ENCODE measurements at regions not wholly inside any gene's neighbourhood (a gene's known extent, or its start where the extent isn't known, plus 50 kb on each side); places are given as distances from the start of the nearest gene placed in this dataset.

- H3K27me3 Mint-ChIP-seq, result no peaks in the 10 kb centered on the region
- H3K27ac Mint-ChIP-seq, result no peak overlapping the region
- peaks cover 5% of the 10 kb centered on the region for H3K9me3 Mint-ChIP-seq
- no peak for DNase-seq
- no peak overlapping the region for H3K4me3 Mint-ChIP-seq
- H3K4me1 Mint-ChIP-seq, result peaks cover 10% of the 10 kb centered on the region
- peaks cover 3% of the 10 kb centered on the region for H3K36me3 Mint-ChIP-seq
Observed at GRCh38 chr3:72187131-72187530, 402.2 kb upstream of the PROK2 start.

- peaks cover 5% of the 10 kb centered on the region for H3K27me3 Mint-ChIP-seq
- H3K4me1 Mint-ChIP-seq, result peaks cover 10% of the 10 kb centered on the region
- no peak for DNase-seq
- H3K4me3 Mint-ChIP-seq, result no peak overlapping the region
- H3K27ac Mint-ChIP-seq, result peak overlapping the region; percentile 26
- peaks cover 1% of the 10 kb centered on the region for H3K9me3 Mint-ChIP-seq
- H3K36me3 Mint-ChIP-seq, result no peaks in the 10 kb centered on the region
Observed at GRCh38 chr3:72186400-72186855, 401.5 kb upstream of the PROK2 start.

- no peak overlapping the region for H3K4me3 Mint-ChIP-seq
- DNase-seq, result peak; percentile 53
- H3K9me3 Mint-ChIP-seq, result no peaks in the 10 kb centered on the region
- H3K36me3 Mint-ChIP-seq, result no peaks in the 10 kb centered on the region
- peaks cover 5% of the 10 kb centered on the region for H3K27me3 Mint-ChIP-seq
- peaks cover 10% of the 10 kb centered on the region for H3K4me1 Mint-ChIP-seq
- H3K27ac Mint-ChIP-seq, result no peak overlapping the region
Observed at GRCh38 chr3:72185549-72186399, 400.8 kb upstream of the PROK2 start.

- Mint-ChIP-seq H3K9me3 (no peaks in the 10 kb centered on the region), H3K4me3 (no peak overlapping the region), H3K27ac (no peak overlapping the region), H3K36me3 (no peaks in the 10 kb centered on the region), H3K4me1 (peaks cover 10% of the 10 kb centered on the region), H3K27me3 (peaks cover 16% of the 10 kb centered on the region)
- no peak for DNase-seq
Observed at GRCh38 chr3:72183489-72183888, 398.5 kb upstream of the PROK2 start.

GRCh38 chr3:72182206-72182605, 397.3 kb upstream of the PROK2 start:
- Mint-ChIP-seq H3K4me3 (no peak overlapping the region), H3K36me3 (no peaks in the 10 kb centered on the region), H3K9me3 (no peaks in the 10 kb centered on the region), H3K27ac (no peak overlapping the region), H3K27me3 (peaks cover 21% of the 10 kb centered on the region), H3K4me1 (peaks cover 17% of the 10 kb centered on the region)
- DNase-seq, result no peak

- DNase-seq, result no peak
- H3K36me3 Mint-ChIP-seq, result no peaks in the 10 kb centered on the region
- H3K4me1 Mint-ChIP-seq, result peaks cover 17% of the 10 kb centered on the region
- no peak overlapping the region for H3K4me3 Mint-ChIP-seq
- peaks cover 31% of the 10 kb centered on the region for H3K27me3 Mint-ChIP-seq
- no peak overlapping the region for H3K27ac Mint-ChIP-seq
- no peaks in the 10 kb centered on the region for H3K9me3 Mint-ChIP-seq
Observed at GRCh38 chr3:72181251-72181650, 396.3 kb upstream of the PROK2 start.

- Mint-ChIP-seq H3K27me3 (peaks cover 39% of the 10 kb centered on the region), H3K36me3 (no peaks in the 10 kb centered on the region), H3K9me3 (no peaks in the 10 kb centered on the region), H3K27ac (no peak overlapping the region), H3K4me3 (no peak overlapping the region), H3K4me1 (peaks cover 14% of the 10 kb centered on the region)
- no peak for DNase-seq
Observed at GRCh38 chr3:72180405-72180804, 395.5 kb upstream of the PROK2 start.

- peaks cover 50% of the 10 kb centered on the region for H3K27me3 Mint-ChIP-seq
- no peak overlapping the region for H3K27ac Mint-ChIP-seq
- peaks cover 14% of the 10 kb centered on the region for H3K4me1 Mint-ChIP-seq
- no peak overlapping the region for H3K4me3 Mint-ChIP-seq
- no peaks in the 10 kb centered on the region for H3K36me3 Mint-ChIP-seq
- no peak for DNase-seq
- no peaks in the 10 kb centered on the region for H3K9me3 Mint-ChIP-seq
Observed at GRCh38 chr3:72179107-72179464, 394.1 kb upstream of the PROK2 start.

GRCh38 chr3:72178463-72179106, 393.6 kb upstream of the PROK2 start:
- no peaks in the 10 kb centered on the region for H3K36me3 Mint-ChIP-seq
- peaks cover 14% of the 10 kb centered on the region for H3K4me1 Mint-ChIP-seq
- no peak overlapping the region for H3K4me3 Mint-ChIP-seq
- no peak for DNase-seq
- no peak overlapping the region for H3K27ac Mint-ChIP-seq
- H3K9me3 Mint-ChIP-seq, result no peaks in the 10 kb centered on the region
- peaks cover 54% of the 10 kb centered on the region for H3K27me3 Mint-ChIP-seq

- DNase-seq, result peak; percentile 27
- H3K4me1 Mint-ChIP-seq, result peaks cover 14% of the 10 kb centered on the region
- peaks cover 62% of the 10 kb centered on the region for H3K27me3 Mint-ChIP-seq
- H3K27ac Mint-ChIP-seq, result no peak overlapping the region
- no peaks in the 10 kb centered on the region for H3K9me3 Mint-ChIP-seq
- H3K36me3 Mint-ChIP-seq, result no peaks in the 10 kb centered on the region
- peak overlapping the region; percentile 19 for H3K4me3 Mint-ChIP-seq
Observed at GRCh38 chr3:72177075-72178050, 392.4 kb upstream of the PROK2 start.

GRCh38 chr3:72176537-72177041, 391.6 kb upstream of the PROK2 start:
- Mint-ChIP-seq H3K4me1 (peaks cover 14% of the 10 kb centered on the region), H3K4me3 (peak overlapping the region; percentile 19), H3K9me3 (no peaks in the 10 kb centered on the region), H3K27ac (no peak overlapping the region), H3K36me3 (no peaks in the 10 kb centered on the region), H3K27me3 (peaks cover 58% of the 10 kb centered on the region)
- no peak for DNase-seq

- peaks cover 57% of the 10 kb centered on the region for H3K27me3 Mint-ChIP-seq
- no peaks in the 10 kb centered on the region for H3K9me3 Mint-ChIP-seq
- no peaks in the 10 kb centered on the region for H3K36me3 Mint-ChIP-seq
- H3K4me3 Mint-ChIP-seq, result no peak overlapping the region
- no peak for DNase-seq
- H3K27ac Mint-ChIP-seq, result no peak overlapping the region
- H3K4me1 Mint-ChIP-seq, result peaks cover 14% of the 10 kb centered on the region
Observed at GRCh38 chr3:72175296-72175858, 390.4 kb upstream of the PROK2 start.

GRCh38 chr3:72174890-72175289, 389.9 kb upstream of the PROK2 start:
- no peak overlapping the region for H3K27ac Mint-ChIP-seq
- H3K4me3 Mint-ChIP-seq, result no peak overlapping the region
- no peaks in the 10 kb centered on the region for H3K9me3 Mint-ChIP-seq
- peaks cover 14% of the 10 kb centered on the region for H3K4me1 Mint-ChIP-seq
- no peak for DNase-seq
- H3K36me3 Mint-ChIP-seq, result no peaks in the 10 kb centered on the region
- peaks cover 57% of the 10 kb centered on the region for H3K27me3 Mint-ChIP-seq

GRCh38 chr3:72174040-72174439, 389.1 kb upstream of the PROK2 start:
- H3K36me3 Mint-ChIP-seq, result no peaks in the 10 kb centered on the region
- H3K27ac Mint-ChIP-seq, result no peak overlapping the region
- H3K4me1 Mint-ChIP-seq, result peaks cover 14% of the 10 kb centered on the region
- DNase-seq, result no peak
- no peaks in the 10 kb centered on the region for H3K9me3 Mint-ChIP-seq
- no peak overlapping the region for H3K4me3 Mint-ChIP-seq
- H3K27me3 Mint-ChIP-seq, result peaks cover 50% of the 10 kb centered on the region

Data from activated naive CD8-positive, alpha-beta T cell treated with anti-CD3 and anti-CD28 coated beads for 36 hours (primary cell).